Ishikawa (cell line): ENCODE measurements at regions not wholly inside any gene's neighbourhood (a gene's known extent, or its start where the extent isn't known, plus 50 kb on each side); places are given as distances from the start of the nearest gene placed in this dataset.

Source experiments
- CEBPB ChIP-seq: IDR thresholded peaks from 2 replicates; pipeline ENCODE4 v1.6.1; 2012
- CREB1 ChIP-seq: IDR thresholded peaks from 2 replicates; pipeline ENCODE4 v1.6.1; 2012; ENCODE audit warnings: low read depth
- EGR1 ChIP-seq: IDR thresholded peaks from 2 replicates; pipeline ENCODE4 v1.6.1; 2012
- EP300 ChIP-seq: IDR thresholded peaks from 2 replicates; pipeline ENCODE4 v1.6.1; 2012; ENCODE audit warnings: borderline replicate concordance
- FOXM1 ChIP-seq: IDR thresholded peaks from 2 replicates; pipeline ENCODE4 v1.6.1; 2012; ENCODE audit warnings: low read depth, borderline replicate concordance
- MAX ChIP-seq: IDR thresholded peaks from 2 replicates; pipeline ENCODE4 v1.6.1; 2012
- NFIC ChIP-seq: IDR thresholded peaks from 2 replicates; pipeline ENCODE4 v1.6.1; 2012
- RAD21 ChIP-seq: IDR thresholded peaks from 2 replicates; pipeline ENCODE4 v1.6.1; 2012; ENCODE audit warnings: low read depth
- REST ChIP-seq: IDR thresholded peaks from 2 replicates; pipeline ENCODE4 v1.6.1; 2012; ENCODE audit warnings: low read depth, mild to moderate bottlenecking
- TAF1 ChIP-seq: IDR thresholded peaks from 2 replicates; pipeline ENCODE4 v1.6.1; 2012; ENCODE audit warnings: low read depth, mild to moderate bottlenecking
- TCF12 ChIP-seq: IDR thresholded peaks from 2 replicates; pipeline ENCODE4 v1.6.1; 2012; ENCODE audit warnings: low read depth
- TEAD4 ChIP-seq: IDR thresholded peaks from 2 replicates; pipeline ENCODE4 v1.6.1; 2012
- USF1 ChIP-seq: IDR thresholded peaks from 2 replicates; pipeline ENCODE4 v1.6.1; 2012
- YY1 ChIP-seq: IDR thresholded peaks from 2 replicates; pipeline ENCODE4 v1.6.1; 2012; ENCODE audit warnings: low read depth
- ZBTB7A ChIP-seq: IDR thresholded peaks from 2 replicates; pipeline ENCODE4 v1.6.1; 2012; ENCODE audit warnings: low read depth

GRCh38 chr7:22597844-22598243, 97.9 kb upstream of the STEAP1B start:
- no peak for TF ChIP-seq CREB1
- no peak for TF ChIP-seq TCF12
- TF ChIP-seq YY1 = no peak
- TF ChIP-seq REST = no peak
- no peak for TF ChIP-seq CEBPB
- no peak for TF ChIP-seq FOXM1
- TF ChIP-seq MAX = no peak
- no peak for TF ChIP-seq USF1
- TF ChIP-seq EP300 = no peak
- TF ChIP-seq NFIC = no peak
- no peak for TF ChIP-seq ZBTB7A
- TF ChIP-seq TEAD4 = no peak

DNA sequence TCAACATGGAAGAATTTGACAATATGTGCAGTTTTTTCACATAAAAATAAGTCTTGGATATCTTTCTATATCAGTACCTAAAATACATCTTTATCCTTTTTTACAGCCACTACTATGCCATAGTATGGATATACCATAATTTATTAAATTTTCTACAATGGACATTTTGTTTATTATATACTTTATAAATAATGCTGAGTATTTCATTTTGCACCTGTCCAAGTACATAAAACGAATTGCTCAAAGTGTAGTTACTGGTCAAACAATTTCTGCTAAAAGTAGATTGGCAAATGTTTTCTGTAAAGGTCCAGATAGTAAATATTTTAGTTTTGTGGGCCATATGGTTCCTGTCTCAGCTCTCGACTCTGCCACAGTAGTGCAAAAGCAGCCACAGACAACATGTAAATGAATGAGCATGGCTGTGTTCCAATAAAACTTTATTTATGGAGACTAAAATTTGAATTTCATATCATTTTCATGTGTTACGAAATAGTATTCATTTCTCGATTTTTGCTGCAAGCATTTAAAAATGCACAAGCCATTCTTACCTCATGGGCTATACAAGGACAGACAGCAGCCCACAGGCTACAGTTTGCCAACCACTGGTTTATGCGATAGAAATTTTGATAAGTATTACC, 96.9 kb upstream of the STEAP1B start:
- TF ChIP-seq CREB1 (no peak), RAD21 (no peak), CEBPB (no peak), MAX (no peak), NFIC (no peak), TAF1 (no peak), USF1 (no peak), TCF12 (no peak), TEAD4 (no peak), EGR1 (no peak), FOXM1 (no peak), ZBTB7A (no peak), REST (no peak), YY1 (no peak), EP300 (no peak)

DNA sequence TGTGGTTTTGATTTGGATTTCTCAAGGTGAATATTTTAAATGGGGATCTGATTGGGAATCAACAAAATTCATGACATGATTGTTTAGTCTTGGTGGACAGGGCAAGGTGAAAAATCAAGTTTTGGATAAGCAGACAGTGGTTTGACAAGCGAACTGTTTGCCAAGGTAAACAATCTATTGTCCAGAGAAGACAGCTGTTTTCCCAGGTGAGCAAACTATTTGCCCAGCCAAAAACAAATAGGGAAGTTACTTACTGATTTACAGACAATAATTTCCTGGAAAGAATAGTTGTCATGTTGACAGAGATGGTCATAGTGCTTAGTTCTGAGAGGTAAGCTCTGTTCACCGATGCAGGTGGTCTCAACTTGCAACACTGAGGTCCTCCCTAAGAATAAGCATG, 94.0 kb upstream of the STEAP1B start:
- TF ChIP-seq CREB1 (no peak), EGR1 (no peak), USF1 (no peak), ZBTB7A (no peak), REST (no peak), CEBPB (no peak), NFIC (no peak), TEAD4 (no peak), RAD21 (no peak), TCF12 (no peak), FOXM1 (no peak), MAX (no peak), EP300 (no peak)

- no peak for TF ChIP-seq ZBTB7A
- no peak for TF ChIP-seq CEBPB
- TF ChIP-seq CREB1 = no peak
- TF ChIP-seq REST = no peak
- no peak for TF ChIP-seq MAX
- TF ChIP-seq RAD21 = no peak
- TF ChIP-seq TEAD4 = no peak
- TF ChIP-seq TCF12 = no peak
- no peak for TF ChIP-seq TAF1
- no peak for TF ChIP-seq USF1
- TF ChIP-seq FOXM1 = no peak
- TF ChIP-seq EGR1 = no peak
- no peak for TF ChIP-seq YY1
- no peak for TF ChIP-seq NFIC
- no peak for TF ChIP-seq EP300
Observed at GRCh38 chr7:22591271-22591670, 91.3 kb upstream of the STEAP1B start.
